SK-N-SH (cell line): ENCODE measurements at regions not wholly inside any gene's neighbourhood (a gene's known extent, or its start where the extent isn't known, plus 50 kb on each side); places are given as distances from the start of the nearest gene placed in this dataset.
"Not testable (repeated sequence)": the region's sequence is repeated elsewhere in the genome, so short reads cannot be mapped to it uniquely, and the experiment has no call there.

ENCODE experiments used
- CTCF ChIA-PET: fragments of 300-600, 350-600 bp; formaldehyde crosslinking; extraction: SDS; loops from one replicate; lab custom pipeline; 2021; lab: Yijun Ruan, JAX
- POLR2A ChIA-PET: fragments of 350-600 bp; sonication (Branson Sonifier 250); formaldehyde crosslinking; extraction: SDS; loops from one replicate; lab custom pipeline; 2020; ENCODE audit warnings: antibody characterized with exemption, inconsistent platforms; lab: Yijun Ruan, JAX
- DNase-seq: peaks from one replicate; pipeline ENCODE4 v3.0.0; 2012
- H2AFZ ChIP-seq: fragments of 200-600 bp; sonication (generic); 2 replicates; pipeline ENCODE4 v1.8.1; 2016; ENCODE audit warnings: antibody characterized with exemption, mild to moderate bottlenecking, low read depth
- H3F3A ChIP-seq: fragments of 200-600 bp; sonication (generic); replicated peaks from 2 replicates; pipeline ENCODE3; 2016; ENCODE audit warnings: antibody characterized with exemption, mild to moderate bottlenecking; ENCODE audit not compliant: insufficient read depth
- H3K27ac ChIP-seq, 2 experiments: fragments of 200-500 bp in 1 of 2; fragments of 200-600 bp in 1 of 2; sonication (Bioruptor generic) in 1 of 2; sonication (generic), shearing (Covaris generic) in 1 of 2; 2 replicates each; pipeline versions ENCODE4 v1.5.1 to v1.6.1; 2014 to 2016; ENCODE audit warnings: low read depth in 2 of 2, inconsistent platforms in 1 of 2, low read length in 1 of 2, mild to moderate bottlenecking in 1 of 2, mixed read lengths in 1 of 2
- H3K27me3 ChIP-seq: fragments of 200-600 bp; sonication (generic), shearing (Covaris generic); 2 replicates; pipeline ENCODE4 v1.6.1; 2016; ENCODE audit warnings: mixed run types; ENCODE audit not compliant: insufficient read depth
- H3K36me3 ChIP-seq, 2 experiments: fragments of 200-500 bp in 1 of 2; fragments of 200-600 bp in 1 of 2; sonication (Bioruptor generic) in 1 of 2; sonication (generic) in 1 of 2; replicated peaks in 1 of 2; 2 replicates each; pipeline versions ENCODE3 to v1.5.1; 2014 to 2016; ENCODE audit warnings: low read length in 1 of 2, mild to moderate bottlenecking in 1 of 2; ENCODE audit not compliant: insufficient read depth in 2 of 2, control insufficient read depth in 1 of 2
- H3K4me1 ChIP-seq, 2 experiments: fragments of 200-500 bp in 1 of 2; fragments of 200-600 bp in 1 of 2; sonication (Bioruptor generic) in 1 of 2; sonication (generic), shearing (Covaris generic) in 1 of 2; 2 replicates each; pipeline versions ENCODE4 v1.5.1 to v1.6.1; 2014 to 2016; ENCODE audit warnings: low read depth in 1 of 2, low read length in 1 of 2, mixed run types in 1 of 2; ENCODE audit not compliant: insufficient read depth in 2 of 2, control insufficient read depth in 1 of 2
- H3K4me2 ChIP-seq: fragments of 200-600 bp; sonication (generic), shearing (Covaris generic); 2 replicates; pipeline ENCODE4 v1.6.1; 2017; ENCODE audit warnings: mixed run types
- H3K4me3 ChIP-seq, 2 experiments: fragments of 200-500 bp in 1 of 2; fragments of 200-600 bp in 1 of 2; sonication (Bioruptor generic) in 1 of 2; sonication (generic), shearing (Covaris generic) in 1 of 2; 2 replicates each; pipeline versions ENCODE4 v1.5.1 to v1.8.1; 2014 to 2016; ENCODE audit warnings: low read depth in 2 of 2, inconsistent platforms in 1 of 2, low read length in 1 of 2, mild to moderate bottlenecking in 1 of 2, mixed read lengths in 1 of 2, moderate library complexity in 1 of 2
- H3K79me2 ChIP-seq: fragments of 200-600 bp; sonication (generic); 2 replicates; pipeline ENCODE4 v1.8.1; 2017; ENCODE audit warnings: mild to moderate bottlenecking; ENCODE audit not compliant: insufficient read depth
- H3K9ac ChIP-seq: fragments of 200-600 bp; sonication (generic); 2 replicates; pipeline ENCODE4 v1.6.1; 2017; ENCODE audit warnings: mixed run types
- H3K9me2 ChIP-seq: fragments of 200-600 bp; sonication (generic); 2 replicates; pipeline ENCODE4 v1.6.1; 2017; ENCODE audit warnings: mixed run types
- H3K9me3 ChIP-seq: fragments of 200-600 bp; sonication (generic); 2 replicates; pipeline ENCODE4 v1.6.1; 2017; ENCODE audit warnings: mixed run types, mild to moderate bottlenecking, moderate library complexity
- H4K20me1 ChIP-seq: fragments of 200-600 bp; sonication (generic); 2 replicates; pipeline ENCODE4 v1.6.1; 2017; ENCODE audit warnings: mild to moderate bottlenecking, mixed run types; ENCODE audit not compliant: insufficient read depth
- JUND ChIP-seq: IDR thresholded peaks from 2 replicates; pipeline ENCODE4 v1.4.0; 2012
- MXI1 ChIP-seq: IDR thresholded peaks from 2 replicates; pipeline ENCODE4 v1.6.1; 2012; ENCODE audit warnings: mild to moderate bottlenecking, low read depth, low read length, improper control_type of control experiment
- POLR2AphosphoS5 ChIP-seq: IDR thresholded peaks from 2 replicates; pipeline ENCODE4 v1.6.1; 2012; ENCODE audit warnings: low read depth, low read length
- RAD21 ChIP-seq: IDR thresholded peaks from 2 replicates; pipeline ENCODE4 v1.6.1; 2012; ENCODE audit warnings: mild to moderate bottlenecking, low read length
- SIN3A ChIP-seq: IDR thresholded peaks from 2 replicates; pipeline ENCODE4 v1.6.1; 2012; ENCODE audit warnings: low read depth, mild to moderate bottlenecking, low read length, moderate library complexity, borderline replicate concordance
- TCF12 ChIP-seq: IDR thresholded peaks from 2 replicates; pipeline ENCODE4 v1.4.0; 2012
- WGBS: methylation state at CpG from one replicate; pipeline ENCODE4 v1.1.6; 2017; ENCODE audit warnings: low lambda C conversion rate; 5-methylcytosine and 5-hydroxymethylcytosine counted together
- TF ChIP-seq, protein P1 (sequence below): fragments of 200-600 bp; sonication (generic); IDR thresholded peaks from 2 replicates; pipeline ENCODE4 v1.6.1; 2017; ENCODE audit warnings: antibody characterized with exemption, mild to moderate bottlenecking, moderate library complexity
- TF ChIP-seq, protein P2 (sequence below): IDR thresholded peaks from 2 replicates; pipeline ENCODE4 v1.4.0; 2012; ENCODE audit warnings: low read depth
- TF ChIP-seq, protein P3 (sequence below): fragments of 150-350 bp; IDR thresholded peaks from 2 replicates; pipeline ENCODE4 v1.6.1; 2017; ENCODE audit warnings: antibody characterized with exemption, low read length, low read depth, borderline replicate concordance
- TF ChIP-seq, protein P4 (sequence below): IDR thresholded peaks from 2 replicates; pipeline ENCODE4 v1.6.1; 2012; ENCODE audit warnings: mild to moderate bottlenecking, low read depth, low read length, moderate library complexity

DNA sequence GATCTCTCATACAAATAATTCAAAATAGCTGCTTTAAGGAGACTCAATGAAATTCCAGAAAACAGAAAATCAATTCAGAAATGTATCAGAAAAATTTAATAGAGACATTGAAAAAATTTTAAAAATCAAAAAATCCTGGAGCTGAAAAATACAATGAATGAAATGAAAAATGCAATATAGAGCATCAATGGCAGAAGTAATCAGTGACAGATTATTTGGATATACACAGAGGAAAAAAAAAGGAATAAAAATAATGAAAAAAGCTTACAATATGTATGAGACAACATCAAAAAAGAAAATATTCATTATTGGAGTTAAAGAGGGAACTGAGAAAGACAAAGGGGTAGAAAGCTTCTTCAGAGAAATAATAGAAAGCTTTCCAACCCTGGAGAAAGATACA lies 122.9 kb upstream of the KLF14 start:
- H3K27me3 ChIP-seq: no peaks in the 10 kb centered on the region
- H4K20me1 ChIP-seq: no peaks in the 10 kb centered on the region
- no peak for TF ChIP-seq MXI1
- TF ChIP-seq, protein P1, sequence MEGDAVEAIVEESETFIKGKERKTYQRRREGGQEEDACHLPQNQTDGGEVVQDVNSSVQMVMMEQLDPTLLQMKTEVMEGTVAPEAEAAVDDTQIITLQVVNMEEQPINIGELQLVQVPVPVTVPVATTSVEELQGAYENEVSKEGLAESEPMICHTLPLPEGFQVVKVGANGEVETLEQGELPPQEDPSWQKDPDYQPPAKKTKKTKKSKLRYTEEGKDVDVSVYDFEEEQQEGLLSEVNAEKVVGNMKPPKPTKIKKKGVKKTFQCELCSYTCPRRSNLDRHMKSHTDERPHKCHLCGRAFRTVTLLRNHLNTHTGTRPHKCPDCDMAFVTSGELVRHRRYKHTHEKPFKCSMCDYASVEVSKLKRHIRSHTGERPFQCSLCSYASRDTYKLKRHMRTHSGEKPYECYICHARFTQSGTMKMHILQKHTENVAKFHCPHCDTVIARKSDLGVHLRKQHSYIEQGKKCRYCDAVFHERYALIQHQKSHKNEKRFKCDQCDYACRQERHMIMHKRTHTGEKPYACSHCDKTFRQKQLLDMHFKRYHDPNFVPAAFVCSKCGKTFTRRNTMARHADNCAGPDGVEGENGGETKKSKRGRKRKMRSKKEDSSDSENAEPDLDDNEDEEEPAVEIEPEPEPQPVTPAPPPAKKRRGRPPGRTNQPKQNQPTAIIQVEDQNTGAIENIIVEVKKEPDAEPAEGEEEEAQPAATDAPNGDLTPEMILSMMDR: no peak
- no peak for TF ChIP-seq POLR2AphosphoS5
- no peak for TF ChIP-seq TCF12
- TF ChIP-seq SIN3A: no peak
- H3K4me3 ChIP-seq: no peak overlapping the region
- no peak overlapping the region for H3K27ac ChIP-seq
- no peaks in the 10 kb centered on the region for H3K9me2 ChIP-seq
- H3K9me3 ChIP-seq: peaks cover 20% of the 10 kb centered on the region
- peaks cover 85% of the 10 kb centered on the region for H3F3A ChIP-seq
- H2AFZ ChIP-seq: no peak overlapping the region
- ChIA-PET CTCF (interaction anchor here (1.1 to 2.4 kb wide), 4 partner anchors 9 to 99 kb away, joined by 3 to 11 read pairs (median 4); no protein-coding TSS in a partner anchor), POLR2A (no interaction called here)
- H3K9ac ChIP-seq: no peak overlapping the region
- no peak overlapping the region for H3K4me2 ChIP-seq
- DNase-seq: no peak
- H3K79me2 ChIP-seq: peaks cover 30% of the 10 kb centered on the region; the same call in 1 of the 2 replicates
- peaks cover 35 to 87% of the 10 kb centered on the region in 2 experiments for H3K36me3 ChIP-seq
- peaks cover 0 to 5% of the 10 kb centered on the region in 2 experiments; a peak in 1 of 4 replicates for H3K4me1 ChIP-seq

DNA sequence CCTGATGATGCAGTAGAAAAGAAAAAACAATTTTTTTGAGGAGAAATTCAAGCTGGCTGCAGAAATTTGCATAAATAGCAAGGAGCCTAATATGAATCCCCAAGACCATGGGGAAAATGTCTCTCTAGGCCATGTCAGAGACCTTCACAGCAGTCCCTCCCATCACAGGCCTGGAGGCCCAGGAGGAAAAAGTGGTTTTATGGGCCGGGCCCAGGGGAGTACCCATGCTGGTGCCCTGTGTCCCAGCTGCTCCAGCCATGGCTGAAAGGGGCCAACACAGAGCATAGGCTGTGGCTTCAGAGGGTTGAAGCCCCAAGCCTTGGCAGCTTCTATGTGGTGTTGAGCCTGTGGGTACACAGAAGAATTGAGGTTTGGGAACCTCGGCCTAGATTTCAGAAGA lies 126.8 kb upstream of the KLF14 start:
- peaks cover 22 to 98% of the 10 kb centered on the region in 2 experiments for H3K36me3 ChIP-seq
- H3K27me3 ChIP-seq, H3K9me2 ChIP-seq, H3K4me3 ChIP-seq, POLR2A ChIA-PET, H4K20me1 ChIP-seq, H3K4me1 ChIP-seq, H3K9ac ChIP-seq, H3K4me2 ChIP-seq, DNase-seq, H3K27ac ChIP-seq, H2AFZ ChIP-seq: not testable (repeated sequence)
- CTCF ChIA-PET: interaction anchor here (1.2 to 1.3 kb wide), 3 partner anchors 14 to 36 kb away, joined by 3 to 5 read pairs (median 4); no protein-coding TSS in a partner anchor
- 72% methylated on average over 2 of the region's 2 CpGs for WGBS
- H3K9me3 ChIP-seq: peaks cover 20% of the 10 kb centered on the region
- H3K79me2 ChIP-seq: peaks cover 38% of the 10 kb centered on the region; the same call in 1 of the 2 replicates
- H3F3A ChIP-seq: peaks cover 98% of the 10 kb centered on the region

DNA sequence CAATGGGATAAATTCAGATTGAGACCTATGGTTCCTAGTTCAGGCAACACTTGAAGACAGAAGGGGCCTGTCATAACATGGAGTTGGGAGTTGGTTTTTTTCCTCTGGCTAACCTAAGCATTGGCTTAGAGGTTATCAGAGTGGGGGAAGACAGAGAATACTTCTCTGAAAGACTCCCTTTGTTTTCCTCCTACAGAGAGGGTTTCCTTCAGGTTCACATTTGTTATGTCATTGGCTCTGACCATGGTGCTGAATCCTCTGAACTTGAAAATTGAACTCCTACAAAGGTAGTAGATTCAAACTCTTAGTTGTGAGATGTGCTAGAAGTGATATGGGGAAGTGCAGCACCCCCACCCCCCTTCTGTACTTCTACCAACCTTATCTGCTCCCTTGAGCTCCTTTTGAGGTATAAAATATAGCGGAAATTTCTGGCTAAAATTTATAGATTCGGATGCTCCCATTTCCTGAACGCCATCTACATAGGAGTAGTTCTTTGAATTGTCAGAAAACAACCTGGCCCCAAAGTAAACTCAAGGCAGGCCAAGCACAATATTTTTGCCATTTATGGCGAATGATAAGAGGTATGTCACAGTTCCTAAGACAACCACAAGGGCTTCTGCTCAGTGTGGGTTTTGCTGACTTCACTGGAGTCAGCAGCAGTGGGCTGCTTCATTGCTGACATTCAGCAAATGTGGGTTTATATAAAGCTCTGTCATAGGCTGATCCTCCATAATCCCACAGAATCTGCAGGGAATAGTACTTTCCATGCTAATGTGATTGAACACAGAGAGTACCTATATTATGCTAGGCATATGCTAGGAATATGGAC lies 131.6 kb upstream of the KLF14 start:
- no peaks in the 10 kb centered on the region for H3K9me3 ChIP-seq
- no peak overlapping the region for H3K27ac ChIP-seq
- H3K9ac ChIP-seq: no peak overlapping the region
- POLR2A ChIA-PET: no interaction called here
- no peak overlapping the region for H2AFZ ChIP-seq
- no peak for DNase-seq
- no peak overlapping the region for H3K4me2 ChIP-seq
- H3K9me2 ChIP-seq: no peaks in the 10 kb centered on the region
- H3K4me1 ChIP-seq: no peaks in the 10 kb centered on the region
- peaks cover 23% of the 10 kb centered on the region; the same call in 1 of the 2 replicates for H3K79me2 ChIP-seq
- H3F3A ChIP-seq: peaks cover 100% of the 10 kb centered on the region
- H3K36me3 ChIP-seq: peaks cover 51 to 95% of the 10 kb centered on the region in 2 experiments
- H3K27me3 ChIP-seq: no peaks in the 10 kb centered on the region
- 98% methylated on average over 4 of the region's 4 CpGs for WGBS
- H3K4me3 ChIP-seq: no peak overlapping the region
- H4K20me1 ChIP-seq: peaks cover 27% of the 10 kb centered on the region
- CTCF ChIA-PET: interaction anchor here (1.0 to 3.7 kb wide), 4 partner anchors 9 to 31 kb away, joined by 4 to 26 read pairs (median 4); no protein-coding TSS in a partner anchor
- TF ChIP-seq SIN3A (no peak), MXI1 (no peak), JUND (0 out of 2 replicates have a peak, but pooled peaks have one; percentile 0), RAD21 (no peak)
- TF ChIP-seq, protein P2, sequence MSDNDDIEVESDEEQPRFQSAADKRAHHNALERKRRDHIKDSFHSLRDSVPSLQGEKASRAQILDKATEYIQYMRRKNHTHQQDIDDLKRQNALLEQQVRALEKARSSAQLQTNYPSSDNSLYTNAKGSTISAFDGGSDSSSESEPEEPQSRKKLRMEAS: no peak
- TF ChIP-seq, protein P3, sequence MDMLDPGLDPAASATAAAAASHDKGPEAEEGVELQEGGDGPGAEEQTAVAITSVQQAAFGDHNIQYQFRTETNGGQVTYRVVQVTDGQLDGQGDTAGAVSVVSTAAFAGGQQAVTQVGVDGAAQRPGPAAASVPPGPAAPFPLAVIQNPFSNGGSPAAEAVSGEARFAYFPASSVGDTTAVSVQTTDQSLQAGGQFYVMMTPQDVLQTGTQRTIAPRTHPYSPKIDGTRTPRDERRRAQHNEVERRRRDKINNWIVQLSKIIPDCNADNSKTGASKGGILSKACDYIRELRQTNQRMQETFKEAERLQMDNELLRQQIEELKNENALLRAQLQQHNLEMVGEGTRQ: no peak
- TF ChIP-seq, protein P4, sequence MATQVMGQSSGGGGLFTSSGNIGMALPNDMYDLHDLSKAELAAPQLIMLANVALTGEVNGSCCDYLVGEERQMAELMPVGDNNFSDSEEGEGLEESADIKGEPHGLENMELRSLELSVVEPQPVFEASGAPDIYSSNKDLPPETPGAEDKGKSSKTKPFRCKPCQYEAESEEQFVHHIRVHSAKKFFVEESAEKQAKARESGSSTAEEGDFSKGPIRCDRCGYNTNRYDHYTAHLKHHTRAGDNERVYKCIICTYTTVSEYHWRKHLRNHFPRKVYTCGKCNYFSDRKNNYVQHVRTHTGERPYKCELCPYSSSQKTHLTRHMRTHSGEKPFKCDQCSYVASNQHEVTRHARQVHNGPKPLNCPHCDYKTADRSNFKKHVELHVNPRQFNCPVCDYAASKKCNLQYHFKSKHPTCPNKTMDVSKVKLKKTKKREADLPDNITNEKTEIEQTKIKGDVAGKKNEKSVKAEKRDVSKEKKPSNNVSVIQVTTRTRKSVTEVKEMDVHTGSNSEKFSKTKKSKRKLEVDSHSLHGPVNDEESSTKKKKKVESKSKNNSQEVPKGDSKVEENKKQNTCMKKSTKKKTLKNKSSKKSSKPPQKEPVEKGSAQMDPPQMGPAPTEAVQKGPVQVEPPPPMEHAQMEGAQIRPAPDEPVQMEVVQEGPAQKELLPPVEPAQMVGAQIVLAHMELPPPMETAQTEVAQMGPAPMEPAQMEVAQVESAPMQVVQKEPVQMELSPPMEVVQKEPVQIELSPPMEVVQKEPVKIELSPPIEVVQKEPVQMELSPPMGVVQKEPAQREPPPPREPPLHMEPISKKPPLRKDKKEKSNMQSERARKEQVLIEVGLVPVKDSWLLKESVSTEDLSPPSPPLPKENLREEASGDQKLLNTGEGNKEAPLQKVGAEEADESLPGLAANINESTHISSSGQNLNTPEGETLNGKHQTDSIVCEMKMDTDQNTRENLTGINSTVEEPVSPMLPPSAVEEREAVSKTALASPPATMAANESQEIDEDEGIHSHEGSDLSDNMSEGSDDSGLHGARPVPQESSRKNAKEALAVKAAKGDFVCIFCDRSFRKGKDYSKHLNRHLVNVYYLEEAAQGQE: peak; percentile 94
